ENCODE measurements at regions not wholly inside any gene's neighbourhood (a gene's known extent, or its start where the extent isn't known, plus 50 kb on each side); places are given as distances from the start of the nearest gene placed in this dataset.
A peak's percentile ranks its signal among the peaks of the same experiment; 100 is the strongest.

GRCh38 chr2:156065912-156066311 lies 266.6 kb downstream of the NR4A2 start:
- TF ChIP-seq CTCF (IDR thresholded peaks at IDR 0.05; ENCODE audit: low read depth, low read length) (peak; percentile 52), EZH2phosphoT487 (IDR thresholded peaks at IDR 0.05; ENCODE audit: low read depth) (no peak)
- no peak overlapping the region for H3K9ac ChIP-seq (ENCODE audit: low read length)
- no peaks in the 10 kb centered on the region for H3K27me3 ChIP-seq (ENCODE audit: low read depth, low read length)
- H3K9me3 ChIP-seq (ENCODE audit: insufficient read depth, low read length), result no peaks in the 10 kb centered on the region
- H3K4me2 ChIP-seq (ENCODE audit: low read length), result no peak overlapping the region
- H3K4me1 ChIP-seq (ENCODE audit: low read length), result no peaks in the 10 kb centered on the region
- no peak overlapping the region for H3K27ac ChIP-seq (ENCODE audit: low read length)
- no peaks in the 10 kb centered on the region for H4K20me1 ChIP-seq (ENCODE audit: insufficient read depth, low read length)
- no peak overlapping the region for H2AFZ ChIP-seq (ENCODE audit: low read depth, low read length)
- no peaks in the 10 kb centered on the region for H3K36me3 ChIP-seq (replicated peaks; ENCODE audit: low read depth, low read length)
- H3K79me2 ChIP-seq (ENCODE audit: low read length), result no peaks in the 10 kb centered on the region
- no peak overlapping the region for H3K4me3 ChIP-seq (ENCODE audit: low read length)

- no peaks in the 10 kb centered on the region for H4K20me1 ChIP-seq (ENCODE audit: insufficient read depth, low read length)
- no peaks in the 10 kb centered on the region for H3K9me3 ChIP-seq (ENCODE audit: insufficient read depth, low read length)
- H2AFZ ChIP-seq (ENCODE audit: low read depth, low read length), result no peak overlapping the region
- H3K36me3 ChIP-seq (replicated peaks; ENCODE audit: low read depth, low read length), result no peaks in the 10 kb centered on the region
- H3K4me2 ChIP-seq (ENCODE audit: low read length), result no peak overlapping the region
- H3K4me3 ChIP-seq (ENCODE audit: low read length), result no peak overlapping the region
- H3K79me2 ChIP-seq (ENCODE audit: low read length), result no peaks in the 10 kb centered on the region
- TF ChIP-seq CTCF (IDR thresholded peaks at IDR 0.05; ENCODE audit: low read depth, low read length) (no peak), EZH2phosphoT487 (IDR thresholded peaks at IDR 0.05; ENCODE audit: low read depth) (no peak)
- H3K9ac ChIP-seq (ENCODE audit: low read length), result no peak overlapping the region
- no peaks in the 10 kb centered on the region for H3K4me1 ChIP-seq (ENCODE audit: low read length)
- no peak overlapping the region for H3K27ac ChIP-seq (ENCODE audit: low read length)
- H3K27me3 ChIP-seq (ENCODE audit: low read depth, low read length), result no peaks in the 10 kb centered on the region
Observed at GRCh38 chr2:156064540-156064939, 268.0 kb downstream of the NR4A2 start.

- no peaks in the 10 kb centered on the region for H3K9me3 ChIP-seq (ENCODE audit: insufficient read depth, low read length)
- no peak overlapping the region for H3K9ac ChIP-seq (ENCODE audit: low read length)
- H4K20me1 ChIP-seq (ENCODE audit: insufficient read depth, low read length), result no peaks in the 10 kb centered on the region
- no peaks in the 10 kb centered on the region for H3K36me3 ChIP-seq (replicated peaks; ENCODE audit: low read depth, low read length)
- TF ChIP-seq CTCF (IDR thresholded peaks at IDR 0.05; ENCODE audit: low read depth, low read length), result no peak
- H3K27me3 ChIP-seq (ENCODE audit: low read depth, low read length), result no peaks in the 10 kb centered on the region
- H3K4me1 ChIP-seq (ENCODE audit: low read length), result no peaks in the 10 kb centered on the region
- H3K4me3 ChIP-seq (ENCODE audit: low read length), result no peak overlapping the region
- H2AFZ ChIP-seq (ENCODE audit: low read depth, low read length), result no peak overlapping the region
- no peaks in the 10 kb centered on the region for H3K79me2 ChIP-seq (ENCODE audit: low read length)
- no peak overlapping the region for H3K4me2 ChIP-seq (ENCODE audit: low read length)
- H3K27ac ChIP-seq (ENCODE audit: low read length), result no peak overlapping the region
Observed at GRCh38 chr2:156057647-156058046, 274.9 kb downstream of the NR4A2 start.

- H3K27me3 ChIP-seq (ENCODE audit: low read depth, low read length), result no peaks in the 10 kb centered on the region
- H3K9me3 ChIP-seq (ENCODE audit: insufficient read depth, low read length), result no peaks in the 10 kb centered on the region
- no peaks in the 10 kb centered on the region for H3K4me1 ChIP-seq (ENCODE audit: low read length)
- H3K4me3 ChIP-seq (ENCODE audit: low read length), result no peak overlapping the region
- H3K4me2 ChIP-seq (ENCODE audit: low read length), result no peak overlapping the region
- no peak overlapping the region for H3K27ac ChIP-seq (ENCODE audit: low read length)
- TF ChIP-seq CTCF (IDR thresholded peaks at IDR 0.05; ENCODE audit: low read depth, low read length), result no peak
- TF ChIP-seq EZH2phosphoT487 (IDR thresholded peaks at IDR 0.05; ENCODE audit: low read depth), result no peak
- no peak overlapping the region for H2AFZ ChIP-seq (ENCODE audit: low read depth, low read length)
- H3K36me3 ChIP-seq (replicated peaks; ENCODE audit: low read depth, low read length), result no peaks in the 10 kb centered on the region
- no peaks in the 10 kb centered on the region for H3K79me2 ChIP-seq (ENCODE audit: low read length)
- H4K20me1 ChIP-seq (ENCODE audit: insufficient read depth, low read length), result no peaks in the 10 kb centered on the region
- H3K9ac ChIP-seq (ENCODE audit: low read length), result no peak overlapping the region
Observed at GRCh38 chr2:156054983-156055382, 277.5 kb downstream of the NR4A2 start.
